PC-9 (cell line): ENCODE measurements at regions not wholly inside any gene's neighbourhood (a gene's known extent, or its start where the extent isn't known, plus 50 kb on each side); places are given as distances from the start of the nearest gene placed in this dataset.

Experiments used
- BruUV-seq: library from RNA; stranded (reverse); fragments of 400-500 nt; replicated peaks from 2 replicates; lab custom pipeline; 2021; lab: Mats Ljungman, UMichigan
- CTCF ChIA-PET: fragments of 300-600 bp; sonication (Branson Sonifier 250); formaldehyde crosslinking; loops from one replicate; lab custom pipeline; 2022; ENCODE audit warnings: antibody characterized with exemption; lab: Charles Lee
- POLR2A ChIA-PET: fragments of 300-600 bp; sonication (Branson Sonifier 250); formaldehyde crosslinking; loops from one replicate; lab custom pipeline; 2022; ENCODE audit warnings: antibody characterized with exemption; ENCODE audit not compliant: unreplicated experiment; lab: Charles Lee
- DNase-seq, 2 experiments: peaks; one replicate each; pipeline versions ENCODE4 v3.0.0 to v3.0.0-alpha.2; 2015 to 2022; ENCODE audit warnings: mixed read lengths in 1 of 2
- H2AFZ ChIP-seq: fragments of 200-600 bp; sonication (generic); 2 replicates; pipeline ENCODE4 v1.8.1; 2017; ENCODE audit warnings: antibody characterized with exemption
- H3F3A ChIP-seq: fragments of 200-600 bp; sonication (generic); 2 replicates; pipeline ENCODE4 v1.8.1; 2017; ENCODE audit warnings: antibody characterized with exemption, mild to moderate bottlenecking, low read depth; ENCODE audit not compliant: insufficient read depth
- H3K27ac ChIP-seq: fragments of 200-600 bp; sonication (generic); 2 replicates; pipeline ENCODE4 v1.6.1; 2016; ENCODE audit warnings: mixed run types
- H3K27me3 ChIP-seq: fragments of 200-600 bp; sonication (generic); 2 replicates; pipeline ENCODE4 v1.6.1; 2016; ENCODE audit warnings: low read depth, mixed run types; ENCODE audit not compliant: insufficient read depth
- H3K36me3 ChIP-seq: fragments of 200-600 bp; sonication (generic); 2 replicates; pipeline ENCODE4 v1.6.1; 2016; ENCODE audit warnings: low read depth, mixed run types
- H3K4me1 ChIP-seq: fragments of 200-600 bp; sonication (generic); replicated peaks from 2 replicates; pipeline ENCODE4 v1.6.1; 2016; ENCODE audit warnings: mixed run types; ENCODE audit not compliant: insufficient read depth
- H3K4me2 ChIP-seq: fragments of 200-600 bp; sonication (generic); 2 replicates; pipeline ENCODE4 v1.6.1; 2017; ENCODE audit warnings: mixed run types
- H3K4me3 ChIP-seq: fragments of 200-600 bp; sonication (generic); 2 replicates; pipeline ENCODE4 v1.6.1; 2016; ENCODE audit warnings: mixed run types
- H3K79me2 ChIP-seq: fragments of 200-600 bp; sonication (generic); 2 replicates; pipeline ENCODE4 v1.6.1; 2017; ENCODE audit warnings: low read depth, mixed run types
- H3K9me2 ChIP-seq: fragments of 200-600 bp; sonication (generic); 2 replicates; pipeline ENCODE4 v1.8.1; 2017; ENCODE audit warnings: mild to moderate bottlenecking; ENCODE audit not compliant: insufficient read depth
- H3K9me3 ChIP-seq: fragments of 200-600 bp; sonication (generic); 2 replicates; pipeline ENCODE4 v1.8.1; 2016; ENCODE audit warnings: low read depth; ENCODE audit not compliant: insufficient read depth
- H4K20me1 ChIP-seq: fragments of 200-600 bp; sonication (generic); 2 replicates; pipeline ENCODE4 v1.8.1; 2017; ENCODE audit not compliant: insufficient read depth
- EZH2 ChIP-seq: fragments of 200-600 bp; sonication (generic); IDR thresholded peaks from 2 replicates; pipeline ENCODE4 v1.8.0; 2017; ENCODE audit warnings: antibody characterized with exemption, low read depth
- intact Hi-C: fragments of 100-400 bp; cut with micrococcal nuclease; formaldehyde crosslinking; loops from one replicate; pipeline ENCODE4 v1.10.0; 2022; ENCODE audit not compliant: unreplicated experiment
- TF ChIP-seq, protein P1 (sequence below): fragments of 200-600 bp; sonication (generic); conservative IDR thresholded peaks from 2 replicates; pipeline ENCODE4 v1.6.1; 2017; ENCODE audit warnings: mixed run types, antibody characterized with exemption, mild to moderate bottlenecking, moderate library complexity

DNA sequence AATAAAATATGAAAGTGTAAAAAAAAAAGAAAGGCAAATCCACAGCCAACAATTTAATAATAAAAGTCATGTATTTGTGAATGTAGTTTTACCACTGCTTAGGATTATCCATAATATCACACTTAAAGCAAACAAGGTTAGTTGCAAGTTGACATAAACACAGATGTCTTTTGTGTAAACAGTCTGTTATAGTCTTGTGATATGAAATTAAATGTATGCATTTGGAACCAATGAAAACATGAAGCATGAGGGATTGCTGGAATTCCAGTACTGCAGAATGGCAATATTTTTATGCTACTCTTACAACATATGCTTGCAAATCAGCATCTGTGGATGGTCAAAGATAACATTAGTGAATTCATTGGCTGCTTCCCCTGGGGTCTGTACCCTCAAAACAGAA is 148.1 kb downstream of the DNAJB9 start:
- Histone ChIP-seq H4K20me1 (no peaks in the 10 kb centered on the region), H3F3A (no peaks in the 10 kb centered on the region), H3K9me3 (no peaks in the 10 kb centered on the region), H3K36me3 (no peaks in the 10 kb centered on the region), H3K27ac (no peak overlapping the region), H3K4me2 (no peak overlapping the region), H3K27me3 (no peaks in the 10 kb centered on the region), H2AFZ (no peak overlapping the region), H3K4me3 (no peak overlapping the region), H3K9me2 (no peaks in the 10 kb centered on the region; the same call in 1 of the 2 replicates), H3K79me2 (no peaks in the 10 kb centered on the region), H3K4me1 (no peaks in the 10 kb centered on the region)
- no peak for DNase-seq
- TF ChIP-seq, protein P1, sequence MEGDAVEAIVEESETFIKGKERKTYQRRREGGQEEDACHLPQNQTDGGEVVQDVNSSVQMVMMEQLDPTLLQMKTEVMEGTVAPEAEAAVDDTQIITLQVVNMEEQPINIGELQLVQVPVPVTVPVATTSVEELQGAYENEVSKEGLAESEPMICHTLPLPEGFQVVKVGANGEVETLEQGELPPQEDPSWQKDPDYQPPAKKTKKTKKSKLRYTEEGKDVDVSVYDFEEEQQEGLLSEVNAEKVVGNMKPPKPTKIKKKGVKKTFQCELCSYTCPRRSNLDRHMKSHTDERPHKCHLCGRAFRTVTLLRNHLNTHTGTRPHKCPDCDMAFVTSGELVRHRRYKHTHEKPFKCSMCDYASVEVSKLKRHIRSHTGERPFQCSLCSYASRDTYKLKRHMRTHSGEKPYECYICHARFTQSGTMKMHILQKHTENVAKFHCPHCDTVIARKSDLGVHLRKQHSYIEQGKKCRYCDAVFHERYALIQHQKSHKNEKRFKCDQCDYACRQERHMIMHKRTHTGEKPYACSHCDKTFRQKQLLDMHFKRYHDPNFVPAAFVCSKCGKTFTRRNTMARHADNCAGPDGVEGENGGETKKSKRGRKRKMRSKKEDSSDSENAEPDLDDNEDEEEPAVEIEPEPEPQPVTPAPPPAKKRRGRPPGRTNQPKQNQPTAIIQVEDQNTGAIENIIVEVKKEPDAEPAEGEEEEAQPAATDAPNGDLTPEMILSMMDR = no peak
- no peak for TF ChIP-seq EZH2
- intact Hi-C loops = no loop called here
- BruUV-seq = no TSS peak
- CTCF ChIA-PET = no interaction called here
- POLR2A ChIA-PET = no interaction called here

- Histone ChIP-seq H3F3A (no peaks in the 10 kb centered on the region), H3K4me1 (no peaks in the 10 kb centered on the region), H2AFZ (no peak overlapping the region), H3K4me2 (no peak overlapping the region), H3K79me2 (no peaks in the 10 kb centered on the region), H3K27ac (no peak overlapping the region), H4K20me1 (no peaks in the 10 kb centered on the region), H3K9me2 (no peaks in the 10 kb centered on the region; the same call in 1 of the 2 replicates), H3K27me3 (no peaks in the 10 kb centered on the region), H3K36me3 (no peaks in the 10 kb centered on the region), H3K9me3 (no peaks in the 10 kb centered on the region), H3K4me3 (no peak overlapping the region)
- TF ChIP-seq, protein P1 = no peak
- no peak for TF ChIP-seq EZH2
- no peak for DNase-seq
- BruUV-seq = no TSS peak
- ChIA-PET CTCF (no interaction called here), POLR2A (no interaction called here)
- intact Hi-C loops = no loop called here
Observed at GRCh38 chr7:108719631-108720030, 150.0 kb downstream of the DNAJB9 start.

- no peak overlapping the region for H3K4me3 ChIP-seq
- no peaks in the 10 kb centered on the region for H3K9me2 ChIP-seq
- no peaks in the 10 kb centered on the region for H3K36me3 ChIP-seq
- no peaks in the 10 kb centered on the region for H3K9me3 ChIP-seq
- no peak overlapping the region for H2AFZ ChIP-seq
- no peaks in the 10 kb centered on the region for H3F3A ChIP-seq
- H3K4me1 ChIP-seq = no peaks in the 10 kb centered on the region
- CTCF ChIA-PET = no interaction called here
- no peak overlapping the region for H3K4me2 ChIP-seq
- no peaks in the 10 kb centered on the region for H3K27me3 ChIP-seq
- intact Hi-C loops = no loop called here
- H4K20me1 ChIP-seq = no peaks in the 10 kb centered on the region
- POLR2A ChIA-PET = interaction anchor here (0.5 kb wide), 1 partner anchor 253 kb away, joined by 31 read pairs; no protein-coding TSS in a partner anchor
- H3K27ac ChIP-seq = no peak overlapping the region
- TF ChIP-seq EZH2 = no peak
- TF ChIP-seq, protein P1 = no peak
- BruUV-seq = no TSS peak
- H3K79me2 ChIP-seq = no peaks in the 10 kb centered on the region
- no peak for DNase-seq
Observed at GRCh38 chr7:108722561-108722960, 152.9 kb downstream of the DNAJB9 start.
